Ovary (tissue), 7 donors: ENCODE measurements at regions not wholly inside any gene's neighbourhood (a gene's known extent, or its start where the extent isn't known, plus 50 kb on each side); places are given as distances from the start of the nearest gene placed in this dataset.

Experiments
- DNase-seq, 5 donors: peaks; one replicate each; pipeline ENCODE4 v3.0.0-alpha.2; 2019 to 2020
- H3K27ac ChIP-seq, 2 donors: fragments of 200-600 bp; one replicate each; pipeline versions ENCODE4 v1.5.1 to v1.8.0; 2019 to 2022
- H3K27me3 ChIP-seq: fragments of 200-600 bp; one replicate; pipeline ENCODE4 v1.8.0; 2022
- H3K36me3 ChIP-seq: fragments of 200-600 bp; sonication (generic); one replicate; pipeline ENCODE4 v1.5.1; 2019
- H3K4me1 ChIP-seq: one replicate; pipeline ENCODE4 v1.8.1; 2013; ENCODE audit warnings: mild to moderate bottlenecking, moderate library complexity; ENCODE audit not compliant: insufficient read depth
- H3K4me3 ChIP-seq: fragments of 200-600 bp; sonication (generic); one replicate; pipeline ENCODE4 v1.5.1; 2017
- H3K9me3 ChIP-seq, 2 donors: fragments of 200-600 bp in 1 of 2; sonication (generic) in 1 of 2; one replicate each; pipeline versions ENCODE4 v1.5.1 to v1.8.1; 2013 to 2019; ENCODE audit warnings: mild to moderate bottlenecking in 1 of 2, moderate library complexity in 1 of 2
- EP300 ChIP-seq: sonication (generic); formaldehyde crosslinking; IDR thresholded peaks from one replicate; pipeline ENCODE4 v1.6.1; 2017; ENCODE audit warnings: antibody characterized with exemption
- POLR2A ChIP-seq: fragments of 450-650 bp; IDR thresholded peaks from one replicate; pipeline ENCODE4 v1.6.1; 2017; ENCODE audit warnings: antibody characterized with exemption, mild to moderate bottlenecking, moderate library complexity
- WGBS, 3 donors: extraction: QIAGEN DNeasy Blood & Tissue Kit in 1 of 3; methylation state at CpG; one replicate each; pipeline versions ENCODE4 v1.1.5 to v1.1.7; 2013 to 2017; 5-methylcytosine and 5-hydroxymethylcytosine counted together
- intact Hi-C, 4 donors: fragments of 100-400 bp; cut with DNase I; formaldehyde crosslinking; loops; one replicate each; pipeline versions ENCODE4 v1.11.0 to v1.15.1; 2022 to 2023
- TF ChIP-seq, protein P1 (sequence below), 3 donors: fragments of 450-650 bp in 2 of 3; fragments of 200-600 bp in 1 of 3; IDR thresholded peaks; one replicate each; pipeline versions ENCODE4 v1.5.1 to v1.8.0; 2016 to 2022; ENCODE audit warnings: antibody characterized with exemption in 3 of 3, mild to moderate bottlenecking in 1 of 3
- donor health status: DM: no; HTN: no; CAD: no; lungs with moderate emphysema.
- donor health status: DM: no; HTN: no; CAD: no.
- donor health status: Bipolar disorder and iron deficiency.
- donor health status: DM: no; HTN: no; CAD: no.
- donor health status: DM: yes; HTN: yes; CAD: no.

DNA sequence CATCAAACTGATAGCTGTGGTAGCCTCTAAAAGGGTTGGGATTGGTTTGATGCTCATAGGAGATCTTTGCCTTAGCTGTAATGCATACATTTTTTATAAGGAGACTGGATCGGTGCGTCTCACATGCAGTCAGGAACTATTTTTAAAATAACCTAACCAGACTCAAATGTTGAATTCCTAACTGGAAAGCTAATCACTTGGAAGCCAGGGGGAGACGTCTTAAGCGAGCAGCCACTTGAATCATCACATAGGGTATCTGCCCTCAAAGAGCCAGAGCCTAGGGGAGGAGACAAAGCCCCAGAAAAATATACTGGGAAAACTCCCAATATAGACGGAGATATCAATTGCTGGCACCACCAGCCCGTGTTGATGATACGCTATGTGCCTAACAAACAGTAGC is 61.7 kb upstream of the PUM1 start:
- DNase-seq: no peak
- H3K27me3 ChIP-seq: no peaks in the 10 kb centered on the region
- no peak overlapping the region for H3K27ac ChIP-seq
- WGBS, 3 donors: 13 to 30% (median 19%) methylated on average over 7 of the region's 7 CpGs
- no peaks in the 10 kb centered on the region for H3K9me3 ChIP-seq
- H3K36me3 ChIP-seq: no peaks in the 10 kb centered on the region
- H3K4me3 ChIP-seq: no peak overlapping the region
- TF ChIP-seq, protein P1, sequence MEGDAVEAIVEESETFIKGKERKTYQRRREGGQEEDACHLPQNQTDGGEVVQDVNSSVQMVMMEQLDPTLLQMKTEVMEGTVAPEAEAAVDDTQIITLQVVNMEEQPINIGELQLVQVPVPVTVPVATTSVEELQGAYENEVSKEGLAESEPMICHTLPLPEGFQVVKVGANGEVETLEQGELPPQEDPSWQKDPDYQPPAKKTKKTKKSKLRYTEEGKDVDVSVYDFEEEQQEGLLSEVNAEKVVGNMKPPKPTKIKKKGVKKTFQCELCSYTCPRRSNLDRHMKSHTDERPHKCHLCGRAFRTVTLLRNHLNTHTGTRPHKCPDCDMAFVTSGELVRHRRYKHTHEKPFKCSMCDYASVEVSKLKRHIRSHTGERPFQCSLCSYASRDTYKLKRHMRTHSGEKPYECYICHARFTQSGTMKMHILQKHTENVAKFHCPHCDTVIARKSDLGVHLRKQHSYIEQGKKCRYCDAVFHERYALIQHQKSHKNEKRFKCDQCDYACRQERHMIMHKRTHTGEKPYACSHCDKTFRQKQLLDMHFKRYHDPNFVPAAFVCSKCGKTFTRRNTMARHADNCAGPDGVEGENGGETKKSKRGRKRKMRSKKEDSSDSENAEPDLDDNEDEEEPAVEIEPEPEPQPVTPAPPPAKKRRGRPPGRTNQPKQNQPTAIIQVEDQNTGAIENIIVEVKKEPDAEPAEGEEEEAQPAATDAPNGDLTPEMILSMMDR (IDR thresholded peaks at IDR 0.05): no peak
- no peak for TF ChIP-seq POLR2A
- TF ChIP-seq EP300: no peak
- no peaks in the 10 kb centered on the region for H3K4me1 ChIP-seq
- intact Hi-C loops: no loop called here

DNA sequence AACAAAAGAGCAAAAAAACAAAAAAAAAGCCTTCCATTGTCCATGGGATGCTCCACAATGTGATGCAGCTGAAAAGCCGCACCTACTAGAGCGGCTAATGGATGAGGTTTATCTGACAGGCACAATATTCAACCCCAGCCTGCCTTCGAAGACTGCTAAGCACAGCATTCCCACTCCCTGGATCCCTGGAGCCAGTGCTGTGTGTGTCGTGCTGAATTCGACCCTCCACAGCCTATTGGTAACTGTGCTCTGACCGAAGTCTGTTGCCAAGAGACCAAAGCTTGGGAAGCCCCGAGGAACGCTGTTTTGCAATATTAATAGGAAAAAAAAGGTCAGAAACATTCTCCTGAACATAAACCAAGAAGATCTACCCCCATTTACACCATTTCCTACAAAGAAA is 57.2 kb upstream of the PUM1 start:
- TF ChIP-seq POLR2A (no peak), EP300 (no peak)
- TF ChIP-seq, protein P1 (IDR thresholded peaks at IDR 0.05): no peak
- H3K4me1 ChIP-seq: no peaks in the 10 kb centered on the region
- intact Hi-C loops: no loop called here
- H3K27me3 ChIP-seq: no peaks in the 10 kb centered on the region
- H3K36me3 ChIP-seq: no peaks in the 10 kb centered on the region
- WGBS, 3 donors: 30 to 35% (median 31%) methylated on average over 8 of the region's 8 CpGs
- H3K27ac ChIP-seq: no peak overlapping the region
- no peaks in the 10 kb centered on the region for H3K9me3 ChIP-seq
- H3K4me3 ChIP-seq: no peak overlapping the region
- DNase-seq: peak in 1 of 5 donors; percentile 12

DNA sequence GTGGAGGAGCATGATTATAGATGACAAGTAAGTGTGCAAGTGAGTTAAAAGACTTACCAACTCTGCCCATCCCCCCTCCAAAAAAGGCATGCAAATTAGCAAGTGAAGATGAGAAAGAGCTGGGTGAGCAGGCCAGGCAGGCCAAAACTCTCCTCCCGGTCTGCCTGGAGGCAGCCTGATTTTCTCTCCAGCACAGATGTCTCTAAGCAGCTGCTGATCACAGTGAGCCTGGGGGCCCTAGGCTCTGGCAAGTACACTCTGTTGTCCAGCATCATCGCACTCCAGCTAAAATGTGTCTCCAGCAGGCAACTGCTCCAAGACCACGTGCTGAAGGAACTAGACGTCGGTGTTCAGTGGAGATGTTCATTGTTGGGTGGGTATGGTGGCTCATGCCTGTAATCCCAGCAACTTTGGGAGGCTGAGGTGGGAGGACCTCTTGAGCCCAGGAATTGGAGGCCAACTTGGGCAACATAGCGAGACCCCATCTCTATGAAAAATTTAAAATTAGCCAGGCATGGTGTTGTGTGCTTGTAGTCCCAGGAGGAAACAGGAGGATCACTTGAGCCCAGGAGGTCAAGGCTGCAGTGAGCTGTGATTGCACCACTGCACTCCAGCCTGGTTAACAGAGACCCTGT is 56.7 kb upstream of the PUM1 start:
- TF ChIP-seq POLR2A: no peak
- TF ChIP-seq EP300: no peak
- TF ChIP-seq, protein P1 (IDR thresholded peaks at IDR 0.05): no peak
- intact Hi-C loops: no loop called here
- no peak overlapping the region for H3K27ac ChIP-seq
- DNase-seq: no peak
- no peak overlapping the region for H3K4me3 ChIP-seq
- H3K4me1 ChIP-seq: no peaks in the 10 kb centered on the region
- WGBS, 3 donors: 50 to 67% (median 62%) methylated on average over 6 of the region's 6 CpGs
- no peaks in the 10 kb centered on the region for H3K36me3 ChIP-seq
- no peaks in the 10 kb centered on the region for H3K27me3 ChIP-seq
- no peaks in the 10 kb centered on the region for H3K9me3 ChIP-seq

DNA sequence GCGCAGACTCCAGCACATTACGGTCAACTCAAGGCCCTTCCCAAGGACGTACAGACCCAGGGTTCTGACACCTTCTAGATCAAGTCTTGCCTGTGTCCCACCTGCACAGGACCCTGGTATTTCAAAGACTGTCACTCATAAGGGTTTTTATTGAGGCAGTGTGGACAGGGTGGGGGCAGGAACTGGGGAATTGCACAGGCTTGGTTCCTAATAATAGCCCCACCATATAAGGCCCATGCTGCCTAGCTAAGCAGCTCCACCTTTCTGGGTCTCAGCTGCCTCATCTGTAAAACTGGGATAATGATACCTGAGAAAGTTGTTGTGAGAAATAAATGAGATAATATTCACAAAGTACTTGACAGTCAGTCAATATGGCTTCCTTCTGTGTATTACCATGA is 55.3 kb upstream of the PUM1 start:
- Histone ChIP-seq H3K27me3 (no peaks in the 10 kb centered on the region), H3K4me3 (no peak overlapping the region), H3K36me3 (no peaks in the 10 kb centered on the region), H3K4me1 (no peaks in the 10 kb centered on the region), H3K9me3 (no peaks in the 10 kb centered on the region), H3K27ac (no peak overlapping the region)
- intact Hi-C loops: no loop called here
- 88 to 97% (median 91%) methylated on average over 3 of the region's 3 CpGs for WGBS, 3 donors
- no peak for DNase-seq
- TF ChIP-seq POLR2A (no peak), EP300 (no peak)
- TF ChIP-seq, protein P1 (IDR thresholded peaks at IDR 0.05): no peak
